Cardiac muscle cell (in vitro differentiated cells and primary cell): ENCODE measurements at regions not wholly inside any gene's neighbourhood (a gene's known extent, or its start where the extent isn't known, plus 50 kb on each side); places are given as distances from the start of the nearest gene placed in this dataset.
A peak's percentile ranks its signal among the peaks of the same experiment; 100 is the strongest.

Experiments
- DNase-seq, 2 donors: peaks; one replicate each; pipeline versions ENCODE4 v3.0.0 to v3.0.0-alpha.2; 2010 to 2017; ENCODE audit warnings: low read depth in 1 of 2, low spot score in 1 of 2
- H3K27ac ChIP-seq: fragments of 200-600 bp; sonication (generic); 2 replicates; pipeline ENCODE4 v1.5.1; 2016
- H3K27me3 ChIP-seq: fragments of 200-600 bp; sonication (generic); 2 replicates; pipeline ENCODE4 v1.6.0; 2016; ENCODE audit warnings: control low read depth
- H3K36me3 ChIP-seq: fragments of 200-600 bp; sonication (generic); 2 replicates; pipeline ENCODE4 v1.5.1; 2016; ENCODE audit warnings: control low read depth
- H3K4me1 ChIP-seq: fragments of 200-600 bp; sonication (generic); 2 replicates; pipeline ENCODE4 v1.8.1; 2017; ENCODE audit warnings: low read depth, mild to moderate bottlenecking, mixed run types
- H3K4me3 ChIP-seq: fragments of 200-600 bp; sonication (generic); 2 replicates; pipeline ENCODE4 v1.5.1; 2016; ENCODE audit warnings: mild to moderate bottlenecking
- H3K9me3 ChIP-seq: fragments of 200-600 bp; sonication (generic); 2 replicates; pipeline ENCODE4 v1.5.1; 2017; ENCODE audit warnings: low read depth, mild to moderate bottlenecking, control low read depth
- TF ChIP-seq, protein P1 (sequence below): IDR thresholded peaks from 2 replicates; pipeline ENCODE4 v1.5.1; 2012; ENCODE audit warnings: low read depth, mild to moderate bottlenecking, low read length

DNA sequence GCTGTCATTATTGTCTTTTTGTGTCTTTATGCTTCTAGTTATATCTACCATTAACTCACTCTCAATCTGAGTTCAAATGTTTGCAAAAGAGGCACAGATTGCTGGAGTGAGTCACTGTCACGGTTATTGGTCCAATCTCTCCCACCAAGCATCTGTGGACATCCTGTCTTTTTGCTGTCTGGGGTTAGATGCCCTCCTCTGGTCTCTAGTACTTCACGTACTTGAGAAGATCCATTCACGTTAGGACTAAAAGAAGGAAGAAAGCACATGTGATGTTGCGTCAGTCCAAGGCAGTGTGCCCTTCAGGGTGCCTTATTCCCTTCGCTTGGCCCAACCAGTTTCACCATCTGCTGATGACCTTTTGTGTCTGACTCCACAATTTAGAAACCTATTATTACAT is 72.3 kb upstream of the STXBP6 start:
- no peak overlapping the region for H3K4me3 ChIP-seq
- H3K27me3 ChIP-seq: peaks cover 18% of the 10 kb centered on the region
- no peaks in the 10 kb centered on the region for H3K9me3 ChIP-seq
- H3K36me3 ChIP-seq: no peaks in the 10 kb centered on the region
- no peaks in the 10 kb centered on the region for H3K4me1 ChIP-seq
- DNase-seq: peak in 1 of 2 donors; percentile 41
- no peak overlapping the region for H3K27ac ChIP-seq
- TF ChIP-seq, protein P1, sequence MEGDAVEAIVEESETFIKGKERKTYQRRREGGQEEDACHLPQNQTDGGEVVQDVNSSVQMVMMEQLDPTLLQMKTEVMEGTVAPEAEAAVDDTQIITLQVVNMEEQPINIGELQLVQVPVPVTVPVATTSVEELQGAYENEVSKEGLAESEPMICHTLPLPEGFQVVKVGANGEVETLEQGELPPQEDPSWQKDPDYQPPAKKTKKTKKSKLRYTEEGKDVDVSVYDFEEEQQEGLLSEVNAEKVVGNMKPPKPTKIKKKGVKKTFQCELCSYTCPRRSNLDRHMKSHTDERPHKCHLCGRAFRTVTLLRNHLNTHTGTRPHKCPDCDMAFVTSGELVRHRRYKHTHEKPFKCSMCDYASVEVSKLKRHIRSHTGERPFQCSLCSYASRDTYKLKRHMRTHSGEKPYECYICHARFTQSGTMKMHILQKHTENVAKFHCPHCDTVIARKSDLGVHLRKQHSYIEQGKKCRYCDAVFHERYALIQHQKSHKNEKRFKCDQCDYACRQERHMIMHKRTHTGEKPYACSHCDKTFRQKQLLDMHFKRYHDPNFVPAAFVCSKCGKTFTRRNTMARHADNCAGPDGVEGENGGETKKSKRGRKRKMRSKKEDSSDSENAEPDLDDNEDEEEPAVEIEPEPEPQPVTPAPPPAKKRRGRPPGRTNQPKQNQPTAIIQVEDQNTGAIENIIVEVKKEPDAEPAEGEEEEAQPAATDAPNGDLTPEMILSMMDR: no peak

DNA sequence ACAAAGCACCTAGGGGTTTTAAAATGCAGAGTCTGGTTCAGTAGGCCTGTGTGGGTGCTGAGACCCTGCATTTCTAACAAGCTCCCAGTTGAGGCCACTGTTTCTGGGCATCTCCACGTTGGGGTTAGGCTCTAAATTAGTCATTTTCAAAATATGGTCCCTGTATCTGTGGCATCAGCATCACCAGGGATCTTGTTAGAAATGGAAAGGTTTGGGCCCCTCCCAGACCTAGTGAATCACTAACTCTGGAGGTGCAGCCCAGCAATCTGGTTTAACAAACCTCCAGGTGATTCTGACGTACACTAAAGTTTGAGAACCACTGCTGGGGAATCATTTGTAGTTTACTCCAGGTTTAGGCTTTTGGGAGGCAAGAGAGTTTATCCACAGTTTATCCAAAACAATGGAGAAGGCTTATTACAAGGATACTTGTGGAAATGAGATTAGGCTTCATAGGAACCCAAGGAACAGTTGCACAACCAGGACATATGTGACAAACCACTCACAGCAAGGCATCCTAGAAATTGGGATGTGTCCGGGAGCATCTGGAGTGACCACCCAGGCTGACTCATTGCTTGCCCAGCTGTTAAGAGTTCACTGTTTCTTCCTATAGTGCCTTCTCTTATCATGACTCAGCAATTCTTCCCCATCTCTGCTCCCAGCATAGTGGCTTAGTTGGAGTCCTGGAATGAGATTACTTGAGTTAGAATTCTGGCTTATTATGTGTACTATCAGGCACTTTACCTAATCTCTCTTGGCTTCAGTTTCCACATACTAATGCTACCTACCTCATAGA is 71.6 kb upstream of the STXBP6 start:
- no peaks in the 10 kb centered on the region for H3K9me3 ChIP-seq
- no peaks in the 10 kb centered on the region for H3K36me3 ChIP-seq
- H3K4me1 ChIP-seq: no peaks in the 10 kb centered on the region
- no peak overlapping the region for H3K4me3 ChIP-seq
- peak; percentile 13 to 90 for DNase-seq
- peaks cover 14% of the 10 kb centered on the region for H3K27me3 ChIP-seq
- no peak overlapping the region for H3K27ac ChIP-seq
- TF ChIP-seq, protein P1: no peak

DNA sequence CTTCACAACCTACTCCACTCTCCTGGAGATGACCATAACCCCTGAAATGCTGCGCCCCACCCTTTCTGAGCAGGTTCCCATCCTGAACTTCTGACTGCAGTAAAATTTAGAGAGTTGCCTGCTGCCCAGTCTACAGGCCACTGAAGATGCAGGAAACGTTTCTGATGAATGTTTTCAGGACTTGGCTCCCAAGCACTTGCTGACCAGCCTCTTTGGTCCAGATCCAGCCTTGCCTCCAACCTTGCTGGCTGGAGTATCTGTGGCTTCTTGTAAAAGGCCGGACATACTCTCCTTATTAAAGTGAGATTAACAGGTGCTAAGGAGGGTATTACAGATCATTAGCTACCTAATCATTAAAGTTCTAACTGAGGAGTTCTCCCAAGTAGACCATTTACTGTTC is 70.3 kb upstream of the STXBP6 start:
- H3K9me3 ChIP-seq: no peaks in the 10 kb centered on the region
- no peak overlapping the region for H3K4me3 ChIP-seq
- H3K4me1 ChIP-seq: no peaks in the 10 kb centered on the region
- peaks cover 1% of the 10 kb centered on the region for H3K27me3 ChIP-seq
- DNase-seq: peak in 1 of 2 donors; percentile 33
- TF ChIP-seq, protein P1: no peak
- H3K36me3 ChIP-seq: no peaks in the 10 kb centered on the region
- H3K27ac ChIP-seq: no peak overlapping the region

DNA sequence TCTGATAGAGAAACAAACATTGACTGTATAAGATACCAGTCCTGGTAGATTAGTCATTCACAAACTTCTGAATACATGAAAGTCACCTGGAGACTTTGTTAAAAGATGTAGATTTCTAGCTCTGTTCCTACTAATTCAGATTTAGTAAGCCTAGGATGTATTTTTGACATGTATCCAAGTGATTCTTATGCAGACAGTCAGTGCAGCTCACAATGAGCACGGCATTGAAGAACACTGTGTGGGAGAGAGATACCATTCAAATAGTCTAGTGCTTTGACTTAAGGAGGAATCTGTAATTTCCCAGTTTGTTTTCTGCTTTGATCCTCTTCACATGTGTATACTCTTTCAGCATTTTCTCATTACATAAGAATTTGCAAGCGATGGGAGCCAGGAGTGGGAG is 68.7 kb upstream of the STXBP6 start:
- Histone ChIP-seq H3K9me3 (no peaks in the 10 kb centered on the region), H3K4me1 (no peaks in the 10 kb centered on the region), H3K36me3 (no peaks in the 10 kb centered on the region), H3K4me3 (no peak overlapping the region), H3K27ac (no peak overlapping the region), H3K27me3 (no peaks in the 10 kb centered on the region)
- no peak for DNase-seq
- TF ChIP-seq, protein P1: no peak

DNA sequence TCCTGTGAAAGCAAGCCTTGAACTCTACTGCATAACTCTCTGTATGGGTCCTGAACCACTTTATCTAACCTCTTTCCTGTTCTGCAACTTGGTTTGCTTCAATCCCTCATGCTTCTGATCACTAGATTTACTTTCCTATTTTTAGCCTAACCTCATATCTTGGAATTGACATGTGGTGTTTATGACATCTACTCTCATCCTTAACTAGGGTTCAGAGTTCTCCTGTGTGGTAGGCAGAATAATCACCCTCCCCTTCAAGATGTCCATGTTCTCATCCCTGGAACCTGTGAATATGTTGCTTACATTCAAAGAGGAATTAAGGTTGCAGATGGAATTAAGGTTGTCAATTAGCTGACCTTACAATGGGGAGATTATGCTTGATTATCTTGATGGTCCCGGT is 67.4 kb upstream of the STXBP6 start:
- H3K4me1 ChIP-seq: no peaks in the 10 kb centered on the region

More for the DNA sequence above, 67.4 kb upstream of the STXBP6 start:
- Histone ChIP-seq H3K4me3 (no peak overlapping the region), H3K36me3 (no peaks in the 10 kb centered on the region), H3K27me3 (no peaks in the 10 kb centered on the region), H3K27ac (no peak overlapping the region), H3K9me3 (no peaks in the 10 kb centered on the region)
- no peak for DNase-seq
- TF ChIP-seq, protein P1: no peak
